Activated naive CD4-positive, alpha-beta T cell (primary cell): ENCODE measurements at regions not wholly inside any gene's neighbourhood (a gene's known extent, or its start where the extent isn't known, plus 50 kb on each side); places are given as distances from the start of the nearest gene placed in this dataset.
"Not testable (repeated sequence)": the region's sequence is repeated elsewhere in the genome, so short reads cannot be mapped to it uniquely, and the experiment has no call there.

ENCODE experiments used
- DNase-seq, 4 experiments: peaks; one replicate each; lab custom pipeline; 2025; lab: John Stamatoyannopoulos, UW

DNA sequence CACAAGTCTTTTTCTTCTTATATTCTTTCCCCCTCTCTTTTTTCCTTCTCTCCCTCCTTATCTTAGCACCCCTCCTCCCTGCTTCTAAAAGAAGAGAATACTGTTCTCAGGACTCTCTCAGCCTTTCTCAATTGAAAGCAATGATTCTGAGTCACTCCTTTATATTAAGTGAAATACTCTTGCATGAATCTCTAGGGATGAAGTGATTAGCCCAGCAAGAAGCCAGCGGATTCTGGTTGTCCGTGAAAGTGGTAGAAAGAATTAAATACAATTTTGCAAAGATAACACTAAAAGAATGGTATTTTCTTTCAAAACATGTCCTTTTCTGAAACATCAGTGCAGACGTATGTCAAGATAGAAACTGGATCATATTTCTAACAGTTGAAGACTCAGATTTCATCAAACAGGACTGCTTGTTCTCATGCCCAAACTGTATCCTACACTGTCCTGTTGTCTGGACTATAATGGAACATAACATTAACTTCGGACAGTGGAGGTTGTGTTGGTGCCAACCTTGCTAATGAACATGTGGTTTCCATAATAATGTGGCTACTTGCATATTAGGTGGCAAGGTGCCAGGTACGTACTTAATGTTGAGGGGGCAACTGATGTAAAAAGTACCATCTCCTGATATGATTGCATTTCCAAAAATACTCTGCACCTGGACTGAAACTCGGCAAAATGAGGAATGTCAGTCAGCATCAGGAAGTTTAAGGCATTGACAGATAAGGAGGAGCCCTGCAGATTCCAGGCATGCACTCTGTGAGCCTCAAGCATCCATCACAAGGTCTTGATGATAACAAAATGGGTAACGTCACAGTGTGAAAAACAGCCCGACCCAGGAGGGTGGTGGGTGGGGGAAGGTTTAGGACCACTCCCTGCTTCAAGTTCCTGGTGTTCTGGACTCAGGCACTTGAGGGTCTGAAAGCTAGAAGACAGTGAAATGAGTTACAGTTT lies 357.2 kb downstream of the DLEU7 start:
- no peak for DNase-seq

DNA sequence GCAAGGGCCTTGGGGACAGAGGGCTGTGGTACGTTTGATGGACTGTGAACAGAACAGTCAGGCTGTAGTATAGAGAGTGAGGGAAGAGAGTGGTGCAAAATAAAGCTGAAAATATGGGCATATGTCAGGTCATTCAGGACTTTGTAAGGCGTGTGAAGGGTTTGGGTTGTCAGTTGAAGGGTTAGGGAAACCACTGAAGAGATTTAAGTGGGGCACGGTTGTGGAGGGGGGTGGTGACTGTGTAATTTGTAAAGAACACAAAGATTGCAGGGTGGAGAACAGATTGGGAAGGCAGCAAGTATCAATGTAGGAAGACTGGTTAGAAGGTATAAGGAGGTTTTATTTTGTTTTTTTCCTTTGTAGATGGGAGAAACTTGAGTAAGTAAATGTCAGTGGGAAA lies 349.8 kb downstream of the DLEU7 start:
- no peak for DNase-seq

DNA sequence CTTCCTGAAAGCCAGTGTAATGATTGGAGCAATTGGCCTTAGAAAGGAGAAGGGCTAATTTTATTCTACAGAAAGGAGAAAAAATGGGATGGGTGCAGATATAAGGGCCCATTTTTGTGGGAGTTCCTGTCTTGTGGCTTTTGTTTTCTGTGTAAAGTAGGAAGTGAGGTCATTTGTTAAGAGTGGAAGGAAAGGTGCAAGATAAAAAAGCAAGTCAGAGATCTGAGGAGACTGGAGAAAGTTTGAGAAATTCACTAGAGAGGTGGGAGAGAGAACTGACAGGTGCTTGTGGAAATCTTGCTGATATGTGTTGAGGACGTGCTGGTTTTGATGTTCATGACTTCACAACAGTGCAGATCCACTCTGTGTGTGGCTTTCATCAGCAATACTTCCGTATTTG lies 349.4 kb downstream of the DLEU7 start:
- DNase-seq = no peak

DNA sequence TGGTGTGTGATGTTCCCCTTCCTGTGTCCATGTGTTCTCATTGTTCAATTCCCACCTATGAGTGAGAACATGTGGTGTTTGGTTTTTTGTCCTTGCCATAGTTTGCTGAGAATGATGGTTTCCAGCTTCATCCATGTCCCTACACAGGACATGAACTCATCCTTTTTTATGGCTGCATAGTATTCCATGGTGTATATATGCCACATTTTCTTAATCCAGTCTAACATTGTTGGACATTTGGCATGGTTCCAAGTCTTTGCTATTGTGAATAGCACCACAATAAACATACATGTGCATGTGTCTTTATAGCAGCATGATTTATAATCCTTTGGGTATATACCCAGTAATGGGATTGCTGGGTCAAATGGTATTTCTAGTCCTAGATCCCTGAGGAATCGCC lies 340.3 kb downstream of the DLEU7 start:
- not testable (repeated sequence) for DNase-seq

DNA sequence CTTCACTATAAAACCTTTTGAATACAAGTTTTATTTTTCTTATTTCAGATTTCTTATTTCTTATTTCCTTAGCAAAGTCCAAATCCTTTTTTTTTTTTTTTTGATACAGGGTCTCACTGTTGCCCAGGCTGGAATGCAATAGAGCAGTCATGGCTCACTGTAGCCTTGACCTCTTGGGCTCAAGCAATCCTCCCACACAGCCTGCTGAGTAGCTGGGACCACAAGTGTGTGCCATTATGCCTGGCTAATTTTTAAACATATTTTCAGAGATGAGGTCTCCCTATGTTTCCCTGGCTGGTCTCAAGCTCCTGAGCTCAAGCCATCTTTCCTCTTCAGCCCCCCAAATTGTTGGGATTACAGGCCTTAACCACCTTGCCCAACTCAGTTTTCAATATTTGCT lies 334.3 kb downstream of the DLEU7 start:
- no peak for DNase-seq

DNA sequence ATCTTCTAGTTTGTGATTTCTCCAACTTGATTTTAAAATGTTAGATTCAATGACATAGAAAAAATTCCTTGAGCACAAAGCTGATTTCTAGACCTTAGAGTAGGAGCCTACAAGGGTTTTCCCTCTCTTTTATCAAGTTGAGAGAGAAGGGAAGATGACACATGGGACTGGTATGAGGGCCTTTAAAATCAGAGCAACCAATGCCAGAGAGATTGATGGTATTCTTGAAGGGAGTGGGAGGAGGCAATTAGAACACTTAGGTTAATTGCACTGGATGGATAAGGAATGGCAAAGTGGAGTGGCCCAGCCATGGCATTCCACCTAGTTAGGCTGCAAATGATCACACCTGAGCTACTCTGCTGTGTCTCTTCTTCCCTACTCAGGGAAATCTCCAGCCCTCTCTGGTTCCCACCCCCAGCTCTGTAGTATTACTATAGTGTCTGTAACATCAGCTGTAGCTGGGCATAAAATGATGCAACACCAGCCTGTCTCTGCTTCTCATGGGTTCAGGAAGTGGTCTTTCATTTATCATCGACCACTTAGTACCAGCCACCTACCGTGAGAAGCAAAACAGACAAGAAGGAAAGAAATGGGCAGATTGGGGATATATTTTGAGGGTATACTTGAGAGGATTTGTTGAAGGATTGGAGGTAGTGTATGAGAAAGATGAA lies 333.6 kb downstream of the DLEU7 start:
- no peak for DNase-seq

DNA sequence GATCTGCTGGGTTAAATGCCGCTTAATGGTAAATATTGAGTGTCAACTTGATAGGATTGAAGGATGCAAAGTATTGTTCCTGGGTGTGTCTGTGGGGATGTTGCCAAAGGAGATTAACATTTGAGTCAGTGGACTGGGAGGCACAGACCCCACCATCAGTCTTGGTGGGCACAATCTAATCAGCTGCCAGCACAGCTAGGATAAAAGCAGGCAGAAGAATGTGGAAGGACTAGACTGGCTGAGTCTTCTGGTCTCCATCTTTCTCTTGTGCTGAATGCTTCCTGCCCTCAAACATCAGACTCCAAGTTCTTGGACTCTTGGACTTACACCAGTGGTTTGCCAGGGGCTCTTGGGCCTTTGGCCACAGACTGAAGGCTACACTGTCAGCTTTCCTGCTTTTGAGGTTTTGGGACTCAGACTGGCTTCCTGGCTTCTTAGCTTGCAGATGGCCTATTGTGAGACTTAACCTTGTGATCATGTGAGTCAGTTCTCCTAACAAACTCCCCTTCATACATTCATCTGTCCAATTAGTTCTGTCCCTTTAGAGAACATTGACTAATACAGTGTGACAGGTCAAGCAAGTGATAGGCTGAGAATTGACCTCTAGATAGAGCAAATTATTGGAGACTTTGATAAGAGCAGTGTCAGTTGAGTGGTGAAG lies 332.5 kb downstream of the DLEU7 start:
- DNase-seq = not testable (repeated sequence)

DNA sequence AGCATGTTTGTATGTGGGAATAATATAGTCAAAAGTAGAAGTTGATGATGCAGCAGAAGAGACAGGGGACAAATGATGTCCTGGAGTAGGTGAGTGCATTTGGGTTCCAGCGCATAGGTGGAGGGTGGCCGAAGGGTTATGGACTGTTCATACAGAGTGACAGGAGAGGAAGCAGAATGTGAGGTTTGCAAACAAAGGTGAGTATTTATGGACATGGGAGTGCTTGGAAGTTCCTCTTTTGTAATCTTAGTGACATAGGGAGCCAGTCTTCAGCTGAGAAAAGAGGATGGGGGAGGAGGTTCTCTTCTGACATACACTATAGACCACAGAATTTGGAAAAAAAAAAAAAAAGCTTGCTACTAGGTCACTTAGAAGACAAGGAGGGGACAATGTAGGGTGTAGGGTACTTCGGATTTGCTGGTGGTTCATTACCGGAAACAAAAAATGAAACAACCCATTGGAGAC lies 331.6 kb downstream of the DLEU7 start:
- no peak for DNase-seq

DNA sequence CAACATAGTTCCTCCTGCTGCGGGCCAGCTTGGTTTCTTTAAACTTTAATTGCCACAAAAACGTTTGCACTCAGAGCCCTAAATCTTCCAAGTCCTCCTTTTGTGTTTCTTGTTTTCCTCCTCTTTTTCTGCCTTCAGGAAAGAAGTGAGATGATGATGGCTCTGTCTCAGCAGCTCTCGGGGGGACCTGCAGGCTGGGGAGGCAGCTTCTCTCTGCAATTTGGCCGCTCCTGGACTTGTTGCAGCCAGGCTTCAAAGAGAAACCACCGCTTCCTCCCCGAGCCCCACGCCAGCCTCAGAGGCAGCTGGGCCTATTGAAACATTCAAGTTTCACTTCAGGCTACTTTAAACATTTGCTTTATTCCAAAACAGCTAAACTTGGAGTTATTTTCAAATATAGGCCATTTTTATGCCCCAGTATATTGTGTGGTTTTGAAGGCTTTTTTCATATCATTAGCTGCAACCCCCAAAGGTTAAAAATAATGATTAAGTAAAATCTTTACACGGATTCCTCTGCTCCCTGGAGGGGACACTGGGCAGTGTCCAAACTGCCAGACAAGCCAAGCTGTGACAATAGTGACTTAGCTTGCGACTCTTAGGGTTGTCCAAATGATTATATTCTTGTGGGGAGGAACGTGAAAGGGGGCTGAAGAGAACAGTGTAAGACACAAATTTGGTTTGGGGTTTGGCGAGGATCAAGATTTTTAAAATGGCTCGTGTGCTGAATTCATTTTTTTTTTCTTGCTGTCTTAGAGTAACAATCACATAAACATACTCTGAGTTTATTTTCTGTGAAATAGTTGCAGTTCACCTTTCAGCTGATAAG lies 330.8 kb downstream of the DLEU7 start:
- peak in 1 of 4 experiments; percentile 15 for DNase-seq

DNA sequence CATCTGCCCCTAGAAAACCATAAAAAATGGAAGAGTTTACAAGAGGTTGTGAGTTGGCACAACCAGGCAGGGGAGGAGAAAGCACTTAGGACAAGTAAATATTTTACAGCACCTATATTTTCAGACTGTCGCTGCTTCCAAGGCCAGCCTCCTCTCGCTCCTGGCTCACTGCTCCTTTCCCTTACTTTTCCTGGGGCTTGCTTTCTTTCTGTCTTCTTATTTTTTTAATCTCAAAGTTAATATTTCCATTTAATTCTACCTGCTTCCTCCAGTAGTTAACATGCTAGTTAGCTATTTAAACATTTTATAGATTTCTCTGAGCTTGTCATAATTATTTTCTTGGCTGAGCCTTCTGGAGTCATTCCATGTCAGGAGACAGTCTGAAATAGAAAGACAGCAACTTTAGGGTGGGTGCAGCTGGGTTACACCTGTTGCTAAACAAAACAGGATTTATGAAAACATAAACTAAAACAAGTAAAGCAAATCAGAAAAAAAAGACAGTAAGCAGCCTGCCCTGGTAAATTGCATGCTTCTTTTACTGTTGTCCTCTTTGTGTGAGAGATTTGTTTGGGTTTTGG lies 330.1 kb downstream of the DLEU7 start:
- no peak for DNase-seq

DNA sequence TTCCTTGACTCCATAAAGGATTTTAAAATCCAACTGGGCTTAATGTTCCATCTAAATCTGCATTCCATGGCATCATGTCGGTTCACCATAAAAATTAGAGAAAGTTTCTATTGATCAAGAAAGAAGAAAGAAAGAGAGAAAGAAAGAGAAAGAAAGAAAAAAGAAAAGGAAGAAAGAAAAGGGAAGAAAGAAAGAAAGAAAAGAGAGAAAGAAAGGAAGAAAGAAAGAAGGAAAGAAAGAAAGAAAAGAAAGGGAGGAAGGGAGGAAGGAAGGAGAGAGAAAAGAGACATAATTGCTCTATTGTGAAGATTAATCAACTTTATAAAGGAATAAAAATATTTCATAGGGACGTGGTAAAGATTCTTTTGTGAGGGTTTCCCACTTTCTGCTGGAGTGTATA lies 329.2 kb downstream of the DLEU7 start:
- DNase-seq = no peak

DNA sequence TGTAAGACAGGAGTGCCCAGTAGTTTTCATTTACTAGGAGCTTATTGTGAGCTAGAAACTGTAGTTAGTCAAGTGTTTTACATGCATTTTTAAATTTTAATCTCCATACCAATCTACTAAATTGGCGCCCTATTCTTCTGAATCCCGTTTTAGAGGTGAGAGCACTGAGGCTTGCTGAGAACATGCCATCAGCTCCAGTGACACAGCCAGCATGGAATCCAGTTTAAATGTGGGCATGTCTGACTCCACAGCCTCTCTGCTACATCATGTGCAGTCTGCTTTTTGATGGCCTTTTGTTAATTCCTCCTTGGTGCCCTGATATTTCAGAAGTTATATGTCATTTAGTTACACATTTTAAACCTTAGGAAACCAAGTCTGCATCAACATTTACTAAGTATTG lies 325.4 kb downstream of the DLEU7 start:
- DNase-seq = no peak

DNA sequence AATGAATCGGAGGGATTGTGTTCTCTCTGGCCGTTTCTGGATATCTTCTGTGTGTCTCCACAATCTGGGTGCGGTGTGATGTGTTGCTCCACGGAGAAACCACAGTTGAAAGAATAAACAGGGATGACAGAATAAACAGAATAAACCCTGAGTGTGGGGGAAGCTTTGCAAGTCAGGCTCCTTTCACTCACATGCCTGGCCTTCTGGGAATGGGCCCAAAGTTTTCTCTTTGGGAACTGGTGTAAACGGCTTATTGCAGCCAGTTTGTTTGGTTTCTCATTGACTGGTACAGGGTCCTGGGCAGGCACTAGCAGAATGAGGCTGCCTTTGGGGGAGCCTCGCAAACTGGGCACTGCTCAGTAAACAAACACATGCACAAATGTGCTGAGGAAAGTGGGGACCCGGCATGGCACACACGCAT lies 324.7 kb downstream of the DLEU7 start:
- no peak for DNase-seq

DNA sequence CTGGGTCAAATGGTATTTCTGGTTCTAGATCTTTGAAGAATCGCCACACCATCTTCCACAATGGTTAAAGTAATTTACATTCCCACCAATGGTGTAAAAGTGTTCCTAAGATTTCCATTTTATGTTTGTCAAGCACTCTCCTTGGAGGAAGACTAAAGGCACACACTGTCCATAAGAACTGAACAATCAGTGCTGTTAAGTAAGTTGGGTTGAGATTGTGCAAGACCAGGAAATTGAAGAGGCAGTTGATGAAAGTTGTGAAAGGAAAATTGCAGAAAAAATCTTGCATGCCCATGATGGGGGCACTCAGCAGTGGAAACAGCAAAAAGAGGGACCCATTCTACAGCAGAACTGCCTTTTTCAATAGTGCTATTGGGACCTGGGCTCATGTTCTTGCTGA lies 323.6 kb downstream of the DLEU7 start:
- no peak for DNase-seq

DNA sequence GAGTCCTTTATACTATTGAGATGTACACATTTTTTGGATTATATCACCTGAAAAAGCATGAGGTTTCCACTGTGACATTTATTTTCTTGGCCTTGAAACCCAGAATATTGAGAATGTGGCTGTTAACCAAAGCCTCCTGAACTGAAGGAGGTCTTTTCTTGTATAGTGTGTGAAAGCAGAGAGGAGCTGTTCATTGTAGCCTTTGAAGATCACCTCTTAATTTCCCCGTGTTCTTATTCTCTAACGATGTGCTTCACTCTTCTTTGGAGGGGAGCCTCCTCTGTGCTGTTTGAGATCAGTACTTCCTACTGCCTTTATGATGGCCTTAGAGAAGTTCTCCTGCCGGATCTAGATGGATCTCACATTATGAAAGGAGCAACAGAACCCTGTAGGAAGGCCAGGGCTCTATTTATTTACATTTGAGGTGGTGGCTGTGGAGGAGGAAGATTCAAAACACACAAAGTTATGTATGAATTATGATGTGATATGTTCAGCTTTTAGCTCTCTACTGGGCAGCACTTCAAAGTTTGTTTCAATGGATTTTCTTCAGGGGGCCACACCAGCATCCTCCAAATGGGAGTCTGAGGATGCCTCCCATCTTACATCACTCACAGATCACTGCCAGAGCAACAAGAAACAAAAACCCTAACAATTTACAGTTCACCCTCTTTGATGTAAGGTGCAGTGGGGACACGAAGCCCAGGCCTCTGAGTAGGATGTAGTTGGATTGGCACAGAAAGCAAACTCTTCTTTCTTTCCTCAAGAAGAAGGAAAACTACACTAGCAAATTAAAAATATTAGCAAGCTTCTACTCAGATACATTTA lies 322.3 kb downstream of the DLEU7 start:
- DNase-seq = no peak

DNA sequence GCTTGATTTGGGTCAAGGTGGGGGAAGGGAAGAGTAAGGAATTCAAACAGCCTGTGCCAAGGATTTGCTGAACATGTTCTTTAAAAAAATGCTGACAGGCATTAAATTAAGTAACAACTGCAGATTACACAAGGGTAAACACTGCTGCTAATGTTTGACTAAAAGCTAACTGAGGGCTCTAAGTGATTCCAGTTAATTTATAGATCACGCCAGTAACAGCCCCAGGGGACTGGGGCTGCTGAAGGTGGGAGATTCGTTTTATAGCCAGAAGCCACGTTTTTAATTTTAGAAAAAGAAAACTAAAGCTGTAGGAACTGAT lies 321.7 kb downstream of the DLEU7 start:
- DNase-seq = no peak

DNA sequence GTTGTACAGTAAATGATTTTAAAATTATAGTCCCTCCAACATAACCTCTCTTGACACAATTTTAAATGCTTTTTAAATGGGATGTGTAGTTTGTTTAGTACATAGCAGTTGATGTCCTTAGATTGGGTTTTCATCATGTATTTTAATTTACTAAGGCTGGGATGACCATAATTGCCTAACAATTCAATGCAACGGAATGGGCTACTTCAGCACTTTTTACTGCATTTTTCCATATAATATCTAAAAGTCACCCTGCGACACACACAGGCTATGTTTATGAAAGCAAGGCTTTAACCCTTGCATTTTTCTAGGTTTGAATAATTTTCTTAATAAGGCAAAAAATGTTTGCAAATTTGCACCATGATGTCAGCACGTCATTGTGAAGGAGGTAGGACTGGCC lies 321.0 kb downstream of the DLEU7 start:
- no peak for DNase-seq

DNA sequence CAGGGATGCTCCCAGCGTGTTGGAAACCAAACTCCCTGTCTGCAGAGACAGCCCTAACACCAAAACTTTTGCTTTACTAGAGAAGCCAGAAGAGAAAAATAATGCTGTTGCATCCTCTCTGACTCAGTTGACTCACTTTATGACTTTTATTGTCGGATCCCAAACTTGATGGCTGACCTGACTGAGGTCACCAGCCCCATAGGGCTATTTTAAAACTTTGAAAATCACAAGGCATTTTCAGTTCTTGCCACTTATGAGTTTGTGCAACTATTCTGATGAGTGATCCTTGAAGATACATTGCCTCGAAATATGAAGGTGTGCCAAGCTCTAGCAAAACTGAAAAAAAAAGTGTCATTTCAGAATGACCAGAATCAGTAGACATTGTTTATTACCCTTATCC lies 320.2 kb downstream of the DLEU7 start:
- no peak for DNase-seq

DNA sequence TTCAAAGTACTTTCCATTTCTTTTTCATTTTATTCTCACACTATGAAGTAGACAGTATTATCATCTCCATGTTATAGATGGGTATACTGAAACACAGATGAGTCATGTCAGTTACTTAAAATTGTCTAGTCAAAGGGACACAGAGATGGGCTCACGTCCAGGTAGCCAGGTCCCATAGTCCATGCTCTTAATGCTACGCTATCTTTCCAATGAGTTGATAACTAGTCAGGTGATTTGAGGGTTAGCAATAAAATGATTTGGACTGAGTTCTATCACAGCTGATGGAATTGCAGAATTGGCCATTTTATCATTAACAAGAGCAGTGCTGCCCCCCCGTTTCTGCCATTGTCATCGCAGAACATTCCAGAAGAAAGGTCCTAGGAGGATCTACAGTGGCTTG lies 318.9 kb downstream of the DLEU7 start:
- no peak for DNase-seq

DNA sequence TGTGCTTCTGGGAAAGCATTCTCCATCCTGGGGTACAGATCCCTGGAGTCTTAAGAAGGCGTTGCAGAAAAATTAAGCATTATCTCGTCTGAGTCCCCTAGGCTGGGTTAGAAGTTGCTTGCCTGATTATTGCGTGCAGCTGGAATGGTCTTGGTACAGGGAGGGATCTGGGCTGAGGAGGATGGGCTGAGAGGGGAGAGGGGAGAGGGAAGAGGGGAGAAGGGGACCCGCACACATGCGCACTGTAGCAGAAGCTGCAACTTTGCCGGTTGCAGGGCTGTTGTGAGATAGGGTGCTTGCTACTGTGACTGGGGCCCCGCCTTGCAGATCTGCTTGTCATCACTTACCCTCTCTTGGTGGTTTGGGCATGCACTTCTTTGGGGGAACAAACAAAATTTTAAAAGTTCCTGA lies 316.8 kb downstream of the DLEU7 start:
- no peak for DNase-seq

DNA sequence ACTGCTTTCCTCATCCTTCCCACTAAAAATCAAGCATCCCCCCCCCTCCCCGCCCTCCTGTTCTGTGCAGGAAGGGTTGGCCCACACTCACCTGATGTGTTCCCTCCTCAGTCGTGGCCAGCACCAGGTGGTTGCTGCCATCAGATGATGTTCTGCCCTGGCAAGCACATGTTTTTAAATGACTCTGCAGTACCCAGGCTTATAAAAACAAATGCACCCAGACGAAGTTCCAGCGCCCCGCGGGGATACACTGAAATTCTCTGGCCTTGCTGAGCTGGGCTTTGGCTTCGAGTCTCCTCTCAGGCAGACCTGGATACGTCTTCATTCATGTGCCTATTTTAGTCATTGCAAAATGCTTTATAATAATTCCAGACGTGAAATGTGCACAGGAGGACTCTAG lies 316.3 kb downstream of the DLEU7 start:
- no peak for DNase-seq
